Transverse colon (tissue), 4 donors: ENCODE measurements at regions not wholly inside any gene's neighbourhood (a gene's known extent, or its start where the extent isn't known, plus 50 kb on each side); places are given as distances from the start of the nearest gene placed in this dataset.

ENCODE experiments used
- DNase-seq: peaks from one replicate; pipeline ENCODE4 v3.0.0-alpha.2; 2019
- H3K27ac ChIP-seq, 4 donors: fragments of 200-600 bp; sonication (generic); 2 replicates each; pipeline ENCODE4 v1.5.1; 2016 to 2018; ENCODE audit warnings: inconsistent platforms in 4 of 4
- H3K27me3 ChIP-seq: fragments of 200-600 bp; sonication (generic); 2 replicates; pipeline ENCODE4 v1.5.1; 2017; ENCODE audit warnings: inconsistent platforms
- H3K36me3 ChIP-seq, 4 donors: fragments of 200-600 bp; sonication (generic); 2 replicates each; pipeline ENCODE4 v1.5.1; 2017 to 2019; ENCODE audit warnings: inconsistent platforms in 4 of 4
- H3K4me1 ChIP-seq, 4 donors: fragments of 200-600 bp; sonication (generic); 2 replicates each; pipeline ENCODE4 v1.5.1; 2017 to 2020; ENCODE audit warnings: inconsistent platforms in 4 of 4
- H3K4me3 ChIP-seq, 4 donors: fragments of 200-600 bp; sonication (generic); 1 replicate in 1 of 4; 2 replicates in 3 of 4; pipeline versions ENCODE4 v1.5.1 to v1.6.1; 2017 to 2019; ENCODE audit warnings: inconsistent platforms in 4 of 4
- H3K9me3 ChIP-seq, 2 donors: fragments of 200-600 bp; sonication (generic); 2 replicates each; pipeline ENCODE4 v1.5.1; 2017 to 2019; ENCODE audit warnings: inconsistent platforms in 2 of 2
- EP300 ChIP-seq: sonication (generic); formaldehyde crosslinking; IDR thresholded peaks from one replicate; pipeline ENCODE4 v1.6.1; 2017; ENCODE audit warnings: antibody characterized with exemption, low read depth
- POLR2A ChIP-seq: fragments of 450-650 bp; IDR thresholded peaks from one replicate; pipeline ENCODE4 v1.6.1; 2016; ENCODE audit warnings: antibody characterized with exemption, mild to moderate bottlenecking, moderate library complexity
- POLR2AphosphoS5 ChIP-seq, 3 donors: sonication (generic); formaldehyde crosslinking; IDR thresholded peaks; one replicate each; pipeline ENCODE4 v1.6.1; 2016; ENCODE audit warnings: antibody characterized with exemption in 3 of 3
- WGBS, 2 donors: methylation state at CpG; one replicate each; pipeline ENCODE4 v1.1.5; 2018; ENCODE audit warnings: low coverage in 1 of 2; 5-methylcytosine and 5-hydroxymethylcytosine counted together
- in situ Hi-C, 4 donors: fragments of 200-750 bp; cut with MboI; loops; one replicate each; pipeline versions ENCODE4 v1.15.0 to v1.15.1; 2017; ENCODE audit warnings: low sequenced_read_pairs in 3 of 4, low pct_ligation_motif_present in 1 of 4, low pct_unique_long_range_greater_than_20kb in 1 of 4
- intact Hi-C: fragments of 100-400 bp; cut with DNase I; formaldehyde crosslinking; loops from one replicate; pipeline ENCODE4 v1.15.1; 2023; ENCODE audit warnings: low total_unique reads
- TF ChIP-seq, protein P1 (sequence below), 5 experiments: fragments of 200-600 bp in 3 of 5; fragments of 450-650 bp in 2 of 5; sonication (generic) in 3 of 5; IDR thresholded peaks; 1 replicate in 2 of 5; 2 replicates in 3 of 5; pipeline ENCODE4 v1.5.1; 2016 to 2017; ENCODE audit warnings: antibody characterized with exemption in 5 of 5, inconsistent platforms in 3 of 5, mild to moderate bottlenecking in 2 of 5, moderate library complexity in 1 of 5

DNA sequence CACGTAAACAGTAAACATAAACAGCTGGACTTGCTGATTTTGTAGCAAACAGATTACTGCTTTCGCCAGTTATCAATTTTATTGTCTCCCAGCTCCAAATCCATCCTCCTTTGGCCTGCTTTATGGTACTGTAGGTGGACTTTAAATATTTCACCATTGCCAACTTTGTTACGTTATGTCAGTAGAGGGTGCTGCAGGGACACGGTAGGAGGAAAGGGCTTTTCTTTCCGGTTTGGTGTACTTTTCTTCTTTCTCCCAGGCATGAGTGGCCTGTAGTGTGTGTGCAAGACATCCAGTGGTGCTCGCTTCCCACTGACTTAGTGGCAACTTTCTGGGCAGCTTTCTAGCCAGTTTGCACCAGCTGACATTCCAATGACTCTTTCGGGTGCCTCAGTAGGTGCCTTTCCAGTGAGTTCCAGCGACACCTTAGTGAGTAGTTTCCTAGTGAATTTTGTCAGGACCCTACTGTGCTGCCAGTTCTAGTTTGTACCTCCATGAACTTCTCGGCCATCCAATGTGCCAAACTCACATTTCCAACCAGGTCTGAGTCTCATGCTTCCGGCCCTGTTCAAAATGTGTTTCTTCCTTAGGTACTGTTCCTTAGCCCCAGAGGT lies 267.6 kb upstream of the TENM4 start:
- Histone ChIP-seq H3K27me3 (no peaks in the 10 kb centered on the region), H3K36me3 (no peaks in the 10 kb centered on the region), H3K27ac (no peak overlapping the region), H3K4me3 (no peak overlapping the region), H3K4me1 (no peaks in the 10 kb centered on the region), H3K9me3 (peaks cover 0 to 5% of the 10 kb centered on the region in 2 donors)
- DNase-seq: peak; percentile 13
- WGBS, 2 donors: 30 to 54% methylated on average over 6 to 10 of the region's 10 CpGs
- intact Hi-C loops: no loop called here
- in situ Hi-C loops: loop anchor here in 1 of 4 donors (10.0 kb wide), 1 partner anchor 446 kb away; no protein-coding TSS in a partner anchor
- TF ChIP-seq POLR2A (no peak), EP300 (no peak), POLR2AphosphoS5 (IDR thresholded peaks at IDR 0.05) (no peak)
- TF ChIP-seq, protein P1, sequence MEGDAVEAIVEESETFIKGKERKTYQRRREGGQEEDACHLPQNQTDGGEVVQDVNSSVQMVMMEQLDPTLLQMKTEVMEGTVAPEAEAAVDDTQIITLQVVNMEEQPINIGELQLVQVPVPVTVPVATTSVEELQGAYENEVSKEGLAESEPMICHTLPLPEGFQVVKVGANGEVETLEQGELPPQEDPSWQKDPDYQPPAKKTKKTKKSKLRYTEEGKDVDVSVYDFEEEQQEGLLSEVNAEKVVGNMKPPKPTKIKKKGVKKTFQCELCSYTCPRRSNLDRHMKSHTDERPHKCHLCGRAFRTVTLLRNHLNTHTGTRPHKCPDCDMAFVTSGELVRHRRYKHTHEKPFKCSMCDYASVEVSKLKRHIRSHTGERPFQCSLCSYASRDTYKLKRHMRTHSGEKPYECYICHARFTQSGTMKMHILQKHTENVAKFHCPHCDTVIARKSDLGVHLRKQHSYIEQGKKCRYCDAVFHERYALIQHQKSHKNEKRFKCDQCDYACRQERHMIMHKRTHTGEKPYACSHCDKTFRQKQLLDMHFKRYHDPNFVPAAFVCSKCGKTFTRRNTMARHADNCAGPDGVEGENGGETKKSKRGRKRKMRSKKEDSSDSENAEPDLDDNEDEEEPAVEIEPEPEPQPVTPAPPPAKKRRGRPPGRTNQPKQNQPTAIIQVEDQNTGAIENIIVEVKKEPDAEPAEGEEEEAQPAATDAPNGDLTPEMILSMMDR (IDR thresholded peaks at IDR 0.05): peak; percentile 32 to 54 (median 36)

DNA sequence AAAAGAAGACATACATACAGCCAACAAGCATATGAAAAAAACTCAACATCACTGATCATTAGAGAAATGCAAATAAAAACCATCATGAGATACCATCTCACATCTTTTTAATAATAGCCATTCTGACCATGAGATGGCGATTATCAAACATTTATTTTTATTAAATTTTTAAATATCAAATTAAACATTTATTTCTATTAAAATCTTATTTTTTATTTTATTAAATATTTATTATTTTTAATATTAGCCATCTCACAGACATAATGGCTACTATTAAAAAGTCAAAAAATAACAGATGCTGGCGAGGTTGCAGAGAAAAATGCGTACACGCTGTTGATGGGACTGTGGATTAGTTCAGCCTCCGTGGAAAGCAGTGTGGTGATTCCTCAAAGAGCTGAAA lies 264.8 kb upstream of the TENM4 start:
- H3K36me3 ChIP-seq: no peaks in the 10 kb centered on the region
- H3K27me3 ChIP-seq: no peaks in the 10 kb centered on the region
- no peak overlapping the region for H3K4me3 ChIP-seq
- in situ Hi-C loops (loop anchor here in 1 of 4 donors (10.0 kb wide), 1 partner anchor 449 kb away; no protein-coding TSS in a partner anchor), intact Hi-C loops (no loop called here)
- no peak for DNase-seq
- peaks cover 14 to 17% of the 10 kb centered on the region in 2 donors for H3K9me3 ChIP-seq
- no peak overlapping the region for H3K27ac ChIP-seq
- H3K4me1 ChIP-seq: no peaks in the 10 kb centered on the region
- TF ChIP-seq, protein P1 (IDR thresholded peaks at IDR 0.05): no peak
- TF ChIP-seq EP300 (no peak), POLR2AphosphoS5 (IDR thresholded peaks at IDR 0.05) (no peak), POLR2A (no peak)
- 90 to 92% methylated on average over 5 of the region's 5 CpGs for WGBS, 2 donors

DNA sequence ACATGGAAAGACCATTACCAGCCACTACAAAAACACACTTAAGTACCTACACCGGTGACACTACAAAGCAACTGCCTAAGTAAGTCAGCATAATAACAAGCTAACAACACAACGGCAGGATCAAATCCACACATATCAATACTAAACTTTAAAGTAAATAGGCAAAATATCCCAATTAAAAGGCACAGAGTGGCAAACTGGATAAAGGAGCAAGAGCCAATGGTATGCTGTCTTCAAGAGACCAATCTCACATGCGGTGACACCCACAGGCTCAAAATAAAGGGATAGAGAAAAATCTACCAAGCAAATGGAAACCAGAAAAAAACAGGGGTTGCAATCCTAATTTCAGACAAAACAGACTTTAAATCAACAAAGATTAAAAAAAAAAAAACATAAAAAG lies 261.5 kb upstream of the TENM4 start:
- Histone ChIP-seq H3K4me3 (no peak overlapping the region), H3K4me1 (no peaks in the 10 kb centered on the region), H3K9me3 (peaks cover 14 to 17% of the 10 kb centered on the region in 2 donors), H3K27me3 (no peaks in the 10 kb centered on the region), H3K36me3 (no peaks in the 10 kb centered on the region), H3K27ac (no peak overlapping the region)
- 94 to 97% methylated on average over 3 of the region's 3 CpGs for WGBS, 2 donors
- in situ Hi-C loops: loop anchor here in 1 of 4 donors (10.0 kb wide), 1 partner anchor 452 kb away; no protein-coding TSS in a partner anchor
- no peak for DNase-seq
- TF ChIP-seq POLR2AphosphoS5 (IDR thresholded peaks at IDR 0.05) (no peak), EP300 (no peak), POLR2A (no peak)
- TF ChIP-seq, protein P1 (IDR thresholded peaks at IDR 0.05): no peak
- intact Hi-C loops: no loop called here

- in situ Hi-C loops (no loop called here), intact Hi-C loops (no loop called here)
- H3K4me3 ChIP-seq: no peak overlapping the region
- no peaks in the 10 kb centered on the region for H3K36me3 ChIP-seq
- no peaks in the 10 kb centered on the region for H3K4me1 ChIP-seq
- peaks cover 14 to 17% of the 10 kb centered on the region in 2 donors for H3K9me3 ChIP-seq
- H3K27me3 ChIP-seq: no peaks in the 10 kb centered on the region
- H3K27ac ChIP-seq: no peak overlapping the region
- no peak for DNase-seq
- 79 to 91% methylated on average over 1 of the region's 1 CpG for WGBS, 2 donors
- no peak for TF ChIP-seq POLR2A
- no peak for TF ChIP-seq POLR2AphosphoS5 (IDR thresholded peaks at IDR 0.05)
- TF ChIP-seq EP300: no peak
- TF ChIP-seq, protein P1 (IDR thresholded peaks at IDR 0.05): no peak
Observed at GRCh38 chr11:79699246-79699645, 258.4 kb upstream of the TENM4 start.
